ENCODE measurements at regions not wholly inside any gene's neighbourhood (a gene's known extent, or its start where the extent isn't known, plus 50 kb on each side); places are given as distances from the start of the nearest gene placed in this dataset.
"Not testable (repeated sequence)": the region's sequence is repeated elsewhere in the genome, so short reads cannot be mapped to it uniquely, and the experiment has no call there.

- DNase-seq = no peak
These were observed 69.7 kb upstream of the H2AZ1 start for GRCh38 chr4:100019821-100020220.

- no peak for DNase-seq
These were observed 67.7 kb upstream of the H2AZ1 start for GRCh38 chr4:100017637-100018310.

GRCh38 chr4:100016191-100016590 is 66.1 kb upstream of the H2AZ1 start:
- no peak for DNase-seq

- no peak for DNase-seq
These were observed 64.5 kb upstream of the H2AZ1 start for GRCh38 chr4:100014616-100015015.

- DNase-seq = no peak
These were observed 59.4 kb upstream of the H2AZ1 start for GRCh38 chr4:100009490-100009889.

GRCh38 chr4:100008048-100008447 is 58.0 kb upstream of the H2AZ1 start:
- DNase-seq = no peak

- not testable (repeated sequence) for DNase-seq
These were observed 56.1 kb upstream of the H2AZ1 start for GRCh38 chr4:100006161-100006560.
